Fibroblast of lung (primary cell): ENCODE measurements at regions not wholly inside any gene's neighbourhood (a gene's known extent, or its start where the extent isn't known, plus 50 kb on each side); places are given as distances from the start of the nearest gene placed in this dataset.
"Not testable (repeated sequence)": the region's sequence is repeated elsewhere in the genome, so short reads cannot be mapped to it uniquely, and the experiment has no call there.

Experiments used
- DNase-seq, 2 donors: peaks; one replicate each; pipeline versions ENCODE4 v3.0.0 to v3.0.0-alpha.2; 2010; ENCODE audit warnings: low read depth in 2 of 2
- H2AFZ ChIP-seq: 2 replicates; pipeline ENCODE4 v1.5.1; 2012; ENCODE audit warnings: low read length, control low read depth, inconsistent platforms
- H3K27ac ChIP-seq: 2 replicates; pipeline ENCODE4 v1.5.1; 2011; ENCODE audit warnings: low read length, control low read depth; ENCODE audit not compliant: insufficient read depth
- H3K27me3 ChIP-seq: 2 replicates; pipeline ENCODE4 v1.5.1; 2011; ENCODE audit warnings: mild to moderate bottlenecking, low read length; ENCODE audit not compliant: control insufficient read depth, insufficient read depth
- H3K36me3 ChIP-seq: 2 replicates; pipeline ENCODE4 v1.5.1; 2011; ENCODE audit warnings: low read length; ENCODE audit not compliant: control insufficient read depth, insufficient read depth
- H3K4me1 ChIP-seq: 2 replicates; pipeline ENCODE4 v1.5.1; 2011; ENCODE audit warnings: low read length; ENCODE audit not compliant: control insufficient read depth, insufficient read depth; ENCODE audit errors: extremely low read depth
- H3K4me2 ChIP-seq: 2 replicates; pipeline ENCODE4 v1.5.1; 2011; ENCODE audit warnings: low read length, control low read depth; ENCODE audit not compliant: insufficient read depth; ENCODE audit errors: extremely low read depth
- H3K4me3 ChIP-seq, 4 experiments: fragments of 200-600 bp in 1 of 4; sonication (generic) in 1 of 4; replicated peaks in 1 of 4; 2 replicates each; pipeline ENCODE4 v1.5.1; 2011 to 2016; ENCODE audit warnings: low read length in 4 of 4, low read depth in 3 of 4, mild to moderate bottlenecking in 3 of 4, control low read depth in 2 of 4, inconsistent platforms in 1 of 4, mixed read lengths in 1 of 4; ENCODE audit not compliant: insufficient read depth in 1 of 4; ENCODE audit errors: control extremely low read depth in 1 of 4
- H3K79me2 ChIP-seq: 2 replicates; pipeline ENCODE4 v1.5.1; 2012; ENCODE audit warnings: mild to moderate bottlenecking, low read length, inconsistent platforms; ENCODE audit not compliant: control insufficient read depth, insufficient read depth
- H3K9ac ChIP-seq: 2 replicates; pipeline ENCODE4 v1.5.1; 2011; ENCODE audit warnings: mild to moderate bottlenecking, low read length, control low read depth; ENCODE audit not compliant: insufficient read depth
- H3K9me3 ChIP-seq: 2 replicates; pipeline ENCODE4 v1.5.1; 2012; ENCODE audit warnings: low read depth, low read length; ENCODE audit not compliant: control insufficient read depth, insufficient read depth
- H4K20me1 ChIP-seq: 2 replicates; pipeline ENCODE4 v1.5.1; 2011; ENCODE audit warnings: low read length; ENCODE audit not compliant: control insufficient read depth, insufficient read depth; ENCODE audit errors: extremely low read depth
- CTCF ChIP-seq, 2 donors: IDR thresholded peaks in 1 of 2; conservative IDR thresholded peaks in 1 of 2; 1 replicate in 1 of 2; 2 replicates in 1 of 2; pipeline ENCODE4 v1.5.1; 2011 to 2012; ENCODE audit warnings: low read length in 2 of 2, control low read depth in 1 of 2, inconsistent platforms in 1 of 2, low read depth in 1 of 2, mild to moderate bottlenecking in 1 of 2
- EZH2 ChIP-seq: IDR thresholded peaks from 2 replicates; pipeline ENCODE4 v1.5.1; 2012; ENCODE audit warnings: low read length, control low read depth, mild to moderate bottlenecking; ENCODE audit errors: missing control alignments

GRCh38 chr1:94759188-94759587 is 61.0 kb upstream of the SLC44A3 start:
- TF ChIP-seq EZH2, result no peak
- TF ChIP-seq CTCF (conservative IDR thresholded peaks at IDR 0.05 in 1 of 2, IDR thresholded peaks at IDR 0.05 in 1 of 2; ENCODE audit: low read depth in 1 of 2, low read length in 2 of 2), result no peak
- Histone ChIP-seq H4K20me1 (no peaks in the 10 kb centered on the region), H3K36me3 (no peaks in the 10 kb centered on the region), H3K9me3 (no peaks in the 10 kb centered on the region), H3K79me2 (no peaks in the 10 kb centered on the region), H3K9ac (no peak overlapping the region), H3K4me2 (no peak overlapping the region), H2AFZ (no peak overlapping the region), H3K4me3 (no peak overlapping the region), H3K4me1 (peaks cover 17% of the 10 kb centered on the region), H3K27me3 (no peaks in the 10 kb centered on the region), H3K27ac (no peak overlapping the region)
- DNase-seq, result no peak

- DNase-seq, result peak in 1 of 2 donors; percentile 45
- TF ChIP-seq CTCF (conservative IDR thresholded peaks at IDR 0.05 in 1 of 2, IDR thresholded peaks at IDR 0.05 in 1 of 2; ENCODE audit: low read depth in 1 of 2, low read length in 2 of 2) (no peak), EZH2 (no peak)
Observed at GRCh38 chr1:94757931-94758330, 62.2 kb upstream of the SLC44A3 start.

GRCh38 chr1:94755675-94756074 is 64.5 kb upstream of the SLC44A3 start:
- H3K4me2 ChIP-seq, result peak overlapping the region; percentile 5

More at GRCh38 chr1:94757931-94758330, 62.2 kb upstream of the SLC44A3 start:
- Histone ChIP-seq H3K4me3 (no peak overlapping the region), H3K9me3 (no peaks in the 10 kb centered on the region), H3K36me3 (no peaks in the 10 kb centered on the region), H3K4me1 (peaks cover 27% of the 10 kb centered on the region), H3K4me2 (no peak overlapping the region), H4K20me1 (no peaks in the 10 kb centered on the region), H3K27ac (no peak overlapping the region), H2AFZ (peak overlapping the region; percentile 15), H3K27me3 (no peaks in the 10 kb centered on the region), H3K79me2 (no peaks in the 10 kb centered on the region), H3K9ac (no peak overlapping the region)

GRCh38 chr1:94755016-94755415 is 65.1 kb upstream of the SLC44A3 start:
- H3K9ac ChIP-seq, H2AFZ ChIP-seq: not testable (repeated sequence)

More at GRCh38 chr1:94755675-94756074, 64.5 kb upstream of the SLC44A3 start:
- no peaks in the 10 kb centered on the region for H4K20me1 ChIP-seq
- H3K4me3 ChIP-seq, result no peak overlapping the region
- peak; percentile 97 to 98 for DNase-seq
- no peak overlapping the region for H3K9ac ChIP-seq
- H2AFZ ChIP-seq, result no peak overlapping the region
- no peaks in the 10 kb centered on the region for H3K27me3 ChIP-seq
- no peaks in the 10 kb centered on the region for H3K79me2 ChIP-seq
- TF ChIP-seq CTCF (conservative IDR thresholded peaks at IDR 0.05 in 1 of 2, IDR thresholded peaks at IDR 0.05 in 1 of 2; ENCODE audit: low read depth in 1 of 2, low read length in 2 of 2) (no peak), EZH2 (no peak)
- no peaks in the 10 kb centered on the region for H3K36me3 ChIP-seq
- H3K27ac ChIP-seq, result peak overlapping the region; percentile 59
- H3K4me1 ChIP-seq, result peaks cover 27% of the 10 kb centered on the region
- no peaks in the 10 kb centered on the region for H3K9me3 ChIP-seq

More at GRCh38 chr1:94755016-94755415, 65.1 kb upstream of the SLC44A3 start:
- Histone ChIP-seq H3K27ac (peak overlapping the region; percentile 59), H3K4me2 (peak overlapping the region; percentile 11), H3K4me1 (peaks cover 27% of the 10 kb centered on the region)
- H3K79me2 ChIP-seq, H3K27me3 ChIP-seq, H4K20me1 ChIP-seq, H3K4me3 ChIP-seq, H3K36me3 ChIP-seq, H3K9me3 ChIP-seq: not testable (repeated sequence)
- peak in 1 of 2 donors; percentile 53 for DNase-seq
